ENCODE measurements at regions not wholly inside any gene's neighbourhood (a gene's known extent, or its start where the extent isn't known, plus 50 kb on each side); places are given as distances from the start of the nearest gene placed in this dataset.

GRCh38 chr13:70612881-70613280, 504.6 kb upstream of the KLHL1 start:
- TF ChIP-seq CTCF (IDR thresholded peaks at IDR 0.05; ENCODE audit: extremely low read depth in 1 of 2, insufficient read depth in 1 of 2, low read depth in 1 of 2, low read length in 2 of 2) = no peak
- no peak for TF ChIP-seq POLR2A (IDR thresholded peaks at IDR 0.05; ENCODE audit: low read depth, low read length)
- no peak for TF ChIP-seq EZH2 (IDR thresholded peaks at IDR 0.05; ENCODE audit: borderline replicate concordance, low read depth, low read length, severe bottlenecking)
- no peak for TF ChIP-seq POLR2AphosphoS5 (IDR thresholded peaks at IDR 0.05; ENCODE audit: insufficient read depth, low read depth, low read length)
- TF ChIP-seq MYC (IDR thresholded peaks at IDR 0.05; ENCODE audit: low read depth, low read length) = no peak
- TF ChIP-seq FOS (IDR thresholded peaks at IDR 0.05; ENCODE audit: borderline replicate concordance, insufficient read depth, low read length) = no peak
- no peak for TF ChIP-seq MAX (IDR thresholded peaks at IDR 0.05; ENCODE audit: insufficient read depth, insufficient read length)
- no peak for TF ChIP-seq GATA2 (IDR thresholded peaks at IDR 0.05; ENCODE audit: insufficient read depth, insufficient read length, low read depth, low read length)
